A549 (cell line): ENCODE measurements at regions not wholly inside any gene's neighbourhood (a gene's known extent, or its start where the extent isn't known, plus 50 kb on each side); places are given as distances from the start of the nearest gene placed in this dataset.

Source experiments
- ATAC-seq, 2 experiments: fragments of 200-7000 bp in 1 of 2; fragments of >200 bp in 1 of 2; cut with Nextera tagmentation in 1 of 2; cut with Tn5 transposase in 1 of 2; 3 replicates each; pipeline versions ENCODE4 v1.8.0 to v1.9.1; 2018 to 2020; ENCODE audit warnings: mild to moderate bottlenecking in 1 of 2, moderate library complexity in 1 of 2
- CTCF ChIA-PET: fragments of 300-600 bp; sonication (Branson Sonifier 250); formaldehyde crosslinking; extraction: SDS; loops from one replicate; lab custom pipeline; 2021; ENCODE audit warnings: antibody characterized with exemption, inconsistent platforms; lab: Yijun Ruan, JAX
- POLR2A ChIA-PET: fragments of 350-600 bp; formaldehyde crosslinking; extraction: SDS; loops from one replicate; lab custom pipeline; 2021; ENCODE audit warnings: antibody characterized with exemption, inconsistent platforms; lab: Yijun Ruan, JAX
- DNase-seq, 2 experiments: peaks; one replicate each; pipeline versions ENCODE4 v3.0.0 to v3.0.0-alpha.2; 2011 to 2016; ENCODE audit warnings: low read depth in 1 of 2, low spot score in 1 of 2
- FAIRE-seq: peaks from 2 replicates; lab custom pipeline; 2011; peaks lifted over from hg19 to GRCh38; lab: Jason Lieb, UNC
- H3K27ac ChIP-seq, 2 experiments: fragments of >200 bp; sonication (Bioruptor Twin); formaldehyde crosslinking; 3 replicates each; pipeline ENCODE4 v1.5.1; 2016 to 2017
- H3K4me1 ChIP-seq: fragments of >200 bp; sonication (Bioruptor Twin); formaldehyde crosslinking; 3 replicates; pipeline ENCODE4 v1.6.1; 2016
- H3K4me2 ChIP-seq: fragments of >200 bp; sonication (Bioruptor Twin); formaldehyde crosslinking; 3 replicates; pipeline ENCODE4 v1.6.1; 2016
- H3K4me3 ChIP-seq: fragments of >200 bp; sonication (Bioruptor Twin); formaldehyde crosslinking; 3 replicates; pipeline ENCODE4 v1.5.1; 2016
- H3K9me3 ChIP-seq: fragments of >200 bp; sonication (Bioruptor Twin); formaldehyde crosslinking; 3 replicates; pipeline ENCODE4 v1.6.1; 2016
- CBX2 ChIP-seq: fragments of 200-600 bp; sonication (generic); IDR thresholded peaks from 2 replicates; pipeline ENCODE4 v1.6.1; 2016; ENCODE audit warnings: low read depth, mild to moderate bottlenecking, borderline replicate concordance
- CBX8 ChIP-seq: fragments of 200-600 bp; sonication (generic); IDR thresholded peaks from 2 replicates; pipeline ENCODE4 v1.6.1; 2016
- CEBPB ChIP-seq, 2 experiments: fragments of >200 bp in 1 of 2; sonication (Bioruptor Twin) in 1 of 2; formaldehyde crosslinking in 1 of 2; IDR thresholded peaks; 2 replicates each; pipeline ENCODE4 v1.6.1; 2012 to 2016
- ESRRA ChIP-seq: fragments of 150-350 bp; IDR thresholded peaks from 2 replicates; pipeline ENCODE4 v1.6.1; 2014; ENCODE audit warnings: mild to moderate bottlenecking, low read length, borderline replicate concordance
- FOSB ChIP-seq: fragments of 250-450 bp; sonication (Bioruptor Pico); IDR thresholded peaks from 2 replicates; pipeline ENCODE4 v1.5.0; 2020; ENCODE audit warnings: mild to moderate bottlenecking, moderate library complexity
- FOSL2 ChIP-seq, 2 experiments: fragments of 450-650 bp in 1 of 2; fragments of >200 bp in 1 of 2; sonication (Bioruptor Twin) in 1 of 2; formaldehyde crosslinking; IDR thresholded peaks; 2 replicates each; pipeline versions ENCODE4 v1.5.0 to v1.6.1; 2016 to 2020; ENCODE audit warnings: mild to moderate bottlenecking in 1 of 2, moderate library complexity in 1 of 2
- HEYL ChIP-seq: fragments of 250-450 bp; sonication (Bioruptor Pico); IDR thresholded peaks from 2 replicates; pipeline ENCODE4 v1.8.0; 2021; ENCODE audit warnings: mild to moderate bottlenecking, moderate library complexity
- HOXB5 ChIP-seq: fragments of 250-450 bp; sonication (Bioruptor Pico); IDR thresholded peaks from 2 replicates; pipeline ENCODE4 v1.5.0; 2020; ENCODE audit warnings: mild to moderate bottlenecking, moderate library complexity
- JUN ChIP-seq, 2 experiments: fragments of >200 bp; sonication (Bioruptor Twin); formaldehyde crosslinking; IDR thresholded peaks; 2 replicates in 1 of 2; 3 replicates in 1 of 2; pipeline ENCODE4 v1.6.1; 2016 to 2017
- JUNB ChIP-seq: fragments of >200 bp; sonication (Bioruptor Twin); formaldehyde crosslinking; IDR thresholded peaks from 2 replicates; pipeline ENCODE4 v1.6.1; 2016
- KDM1A ChIP-seq: fragments of 200-600 bp; sonication (generic); IDR thresholded peaks from 2 replicates; pipeline ENCODE4 v1.6.1; 2016; ENCODE audit warnings: low read depth, mild to moderate bottlenecking
- MAFK ChIP-seq: fragments of 450-650 bp; IDR thresholded peaks from 2 replicates; pipeline ENCODE4 v1.6.1; 2014; ENCODE audit not compliant: partially characterized antibody
- MAZ ChIP-seq: fragments of 150-350 bp; IDR thresholded peaks from 2 replicates; pipeline ENCODE4 v1.6.1; 2014; ENCODE audit warnings: antibody characterized with exemption, low read depth, low read length, borderline replicate concordance
- NFE2L2 ChIP-seq: fragments of 150-350 bp; conservative IDR thresholded peaks from 2 replicates; pipeline ENCODE4 v1.6.1; 2014; ENCODE audit warnings: low read length
- RAD21 ChIP-seq, 2 experiments: fragments of >200 bp in 1 of 2; sonication (Bioruptor Twin) in 1 of 2; formaldehyde crosslinking in 1 of 2; IDR thresholded peaks in 1 of 2; conservative IDR thresholded peaks in 1 of 2; 2 replicates in 1 of 2; 3 replicates in 1 of 2; pipeline ENCODE4 v1.6.1; 2012 to 2018; ENCODE audit warnings: inconsistent platforms in 1 of 2
- RFX5 ChIP-seq: fragments of 450-650 bp; IDR thresholded peaks from 2 replicates; pipeline ENCODE4 v1.7.1; 2014; ENCODE audit warnings: antibody characterized with exemption, mild to moderate bottlenecking, moderate library complexity
- SMC3 ChIP-seq: fragments of >200 bp; sonication (Bioruptor Twin); formaldehyde crosslinking; IDR thresholded peaks from 3 replicates; pipeline ENCODE4 v1.6.1; 2018; ENCODE audit warnings: inconsistent platforms
- TFCP2L1 ChIP-seq: fragments of 250-450 bp; sonication (Bioruptor Pico); IDR thresholded peaks from 2 replicates; pipeline ENCODE4 v1.5.0; 2021; ENCODE audit warnings: mild to moderate bottlenecking
- ZFP36 ChIP-seq: fragments of 450-650 bp; IDR thresholded peaks from 2 replicates; pipeline ENCODE4 v1.6.1; 2014; ENCODE audit warnings: borderline replicate concordance; ENCODE audit not compliant: partially characterized antibody
- WGBS: methylation state at CpG from one replicate; pipeline ENCODE4 v1.1.6; 2017; ENCODE audit errors: missing lambda C conversion rate; 5-methylcytosine and 5-hydroxymethylcytosine counted together
- TF ChIP-seq, protein P1 (sequence below): fragments of 450-650 bp; IDR thresholded peaks from 2 replicates; pipeline ENCODE4 v1.6.1; 2014; ENCODE audit warnings: antibody characterized with exemption
- TF ChIP-seq, protein P2 (sequence below): fragments of 250-450 bp; sonication (Bioruptor Pico); IDR thresholded peaks from 2 replicates; pipeline ENCODE4 v1.5.0; 2020; ENCODE audit warnings: low read depth, mild to moderate bottlenecking, moderate library complexity
- TF ChIP-seq, protein P3 (sequence below): fragments of 200-600 bp; sonication (generic); IDR thresholded peaks from 2 replicates; pipeline ENCODE4 v1.6.1; 2016; ENCODE audit warnings: antibody characterized with exemption, mild to moderate bottlenecking, moderate library complexity
- TF ChIP-seq, protein P4 (sequence below): IDR thresholded peaks from 2 replicates; pipeline ENCODE4 v1.6.1; 2012; ENCODE audit warnings: low read depth, borderline replicate concordance
- TF ChIP-seq, protein P5 (sequence below): fragments of >200 bp; sonication (Bioruptor Twin); formaldehyde crosslinking; IDR thresholded peaks from 3 replicates; pipeline ENCODE4 v1.6.1; 2016
- TF ChIP-seq, protein P6 (sequence below): fragments of 250-450 bp; sonication (Bioruptor Pico); IDR thresholded peaks from 2 replicates; pipeline ENCODE4 v1.5.0; 2021; ENCODE audit warnings: mild to moderate bottlenecking, moderate library complexity, borderline replicate concordance

DNA sequence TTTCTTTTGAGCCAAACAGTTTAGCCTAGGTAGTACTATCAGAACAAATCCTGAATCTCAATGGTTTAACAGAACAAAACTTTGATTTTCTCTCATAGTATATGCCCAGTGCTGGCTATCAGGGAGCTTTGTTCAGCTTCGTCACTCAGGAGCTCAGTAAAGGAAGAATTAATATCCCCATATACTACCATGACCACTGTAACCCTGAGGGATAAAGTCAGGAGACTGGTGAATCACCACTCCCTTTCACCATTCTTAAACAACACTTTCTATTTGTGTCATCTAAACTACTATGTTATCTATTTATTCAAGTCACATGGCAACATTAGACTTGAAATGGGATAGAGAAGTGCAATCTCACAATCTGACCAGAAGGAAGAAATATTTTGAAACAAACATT, 522.6 kb upstream of the COX7C start:
- CTCF ChIA-PET, result no interaction called here
- FAIRE-seq (no peak), DNase-seq (no peak), ATAC-seq (no peak)
- WGBS, result 55% methylated on average over 1 of the region's 1 CpG
- Histone ChIP-seq H3K4me2 (no peak overlapping the region), H3K4me1 (no peaks in the 10 kb centered on the region), H3K4me3 (no peak overlapping the region), H3K27ac (no peak overlapping the region), H3K9me3 (no peaks in the 10 kb centered on the region)
- TF ChIP-seq RAD21 (conservative IDR thresholded peaks at IDR 0.05 in 1 of 2, IDR thresholded peaks at IDR 0.05 in 1 of 2) (no peak), HEYL (CRISPR knock-in tag) (no peak), JUN (IDR thresholded peaks at IDR 0.05) (no peak), CEBPB (IDR thresholded peaks at IDR 0.05) (no peak), TFCP2L1 (CRISPR knock-in tag) (no peak), ESRRA (no peak), KDM1A (no peak), FOSL2 (IDR thresholded peaks at IDR 0.05) (no peak), FOSL2 (CRISPR knock-in tag; IDR thresholded peaks at IDR 0.05) (no peak), FOSB (CRISPR knock-in tag) (no peak), JUNB (no peak)
- TF ChIP-seq, protein P1, sequence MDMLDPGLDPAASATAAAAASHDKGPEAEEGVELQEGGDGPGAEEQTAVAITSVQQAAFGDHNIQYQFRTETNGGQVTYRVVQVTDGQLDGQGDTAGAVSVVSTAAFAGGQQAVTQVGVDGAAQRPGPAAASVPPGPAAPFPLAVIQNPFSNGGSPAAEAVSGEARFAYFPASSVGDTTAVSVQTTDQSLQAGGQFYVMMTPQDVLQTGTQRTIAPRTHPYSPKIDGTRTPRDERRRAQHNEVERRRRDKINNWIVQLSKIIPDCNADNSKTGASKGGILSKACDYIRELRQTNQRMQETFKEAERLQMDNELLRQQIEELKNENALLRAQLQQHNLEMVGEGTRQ, result no peak
- TF ChIP-seq, protein P2, sequence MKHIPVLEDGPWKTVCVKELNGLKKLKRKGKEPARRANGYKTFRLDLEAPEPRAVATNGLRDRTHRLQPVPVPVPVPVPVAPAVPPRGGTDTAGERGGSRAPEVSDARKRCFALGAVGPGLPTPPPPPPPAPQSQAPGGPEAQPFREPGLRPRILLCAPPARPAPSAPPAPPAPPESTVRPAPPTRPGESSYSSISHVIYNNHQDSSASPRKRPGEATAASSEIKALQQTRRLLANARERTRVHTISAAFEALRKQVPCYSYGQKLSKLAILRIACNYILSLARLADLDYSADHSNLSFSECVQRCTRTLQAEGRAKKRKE (CRISPR knock-in tag), result no peak
- TF ChIP-seq, protein P3, sequence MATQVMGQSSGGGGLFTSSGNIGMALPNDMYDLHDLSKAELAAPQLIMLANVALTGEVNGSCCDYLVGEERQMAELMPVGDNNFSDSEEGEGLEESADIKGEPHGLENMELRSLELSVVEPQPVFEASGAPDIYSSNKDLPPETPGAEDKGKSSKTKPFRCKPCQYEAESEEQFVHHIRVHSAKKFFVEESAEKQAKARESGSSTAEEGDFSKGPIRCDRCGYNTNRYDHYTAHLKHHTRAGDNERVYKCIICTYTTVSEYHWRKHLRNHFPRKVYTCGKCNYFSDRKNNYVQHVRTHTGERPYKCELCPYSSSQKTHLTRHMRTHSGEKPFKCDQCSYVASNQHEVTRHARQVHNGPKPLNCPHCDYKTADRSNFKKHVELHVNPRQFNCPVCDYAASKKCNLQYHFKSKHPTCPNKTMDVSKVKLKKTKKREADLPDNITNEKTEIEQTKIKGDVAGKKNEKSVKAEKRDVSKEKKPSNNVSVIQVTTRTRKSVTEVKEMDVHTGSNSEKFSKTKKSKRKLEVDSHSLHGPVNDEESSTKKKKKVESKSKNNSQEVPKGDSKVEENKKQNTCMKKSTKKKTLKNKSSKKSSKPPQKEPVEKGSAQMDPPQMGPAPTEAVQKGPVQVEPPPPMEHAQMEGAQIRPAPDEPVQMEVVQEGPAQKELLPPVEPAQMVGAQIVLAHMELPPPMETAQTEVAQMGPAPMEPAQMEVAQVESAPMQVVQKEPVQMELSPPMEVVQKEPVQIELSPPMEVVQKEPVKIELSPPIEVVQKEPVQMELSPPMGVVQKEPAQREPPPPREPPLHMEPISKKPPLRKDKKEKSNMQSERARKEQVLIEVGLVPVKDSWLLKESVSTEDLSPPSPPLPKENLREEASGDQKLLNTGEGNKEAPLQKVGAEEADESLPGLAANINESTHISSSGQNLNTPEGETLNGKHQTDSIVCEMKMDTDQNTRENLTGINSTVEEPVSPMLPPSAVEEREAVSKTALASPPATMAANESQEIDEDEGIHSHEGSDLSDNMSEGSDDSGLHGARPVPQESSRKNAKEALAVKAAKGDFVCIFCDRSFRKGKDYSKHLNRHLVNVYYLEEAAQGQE, result no peak
- POLR2A ChIA-PET, result no interaction called here

DNA sequence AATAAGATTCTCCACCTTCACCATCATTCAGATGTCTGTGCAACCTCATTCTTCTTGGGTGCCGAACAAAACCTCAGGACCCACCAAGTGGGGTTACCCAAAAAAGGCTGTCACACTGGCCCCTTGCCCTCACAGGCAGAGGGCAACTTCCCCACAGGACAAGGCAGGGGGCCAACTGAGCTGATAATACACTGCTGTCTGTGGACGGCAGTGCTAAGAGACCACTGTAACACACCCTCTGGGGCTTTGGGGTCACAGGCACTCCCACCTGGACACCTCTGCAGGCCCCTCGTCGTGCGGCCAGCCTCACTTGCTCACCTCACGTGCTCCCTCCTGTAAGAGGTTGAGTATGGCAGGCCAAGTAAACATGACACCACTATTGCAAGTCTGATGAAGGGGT, 515.8 kb upstream of the COX7C start:
- CTCF ChIA-PET, result no interaction called here
- TF ChIP-seq ZFP36 (no peak), MAZ (no peak), HOXB5 (no peak), CEBPB (IDR thresholded peaks at IDR 0.05) (no peak), JUNB (no peak), MAFK (no peak)
- TF ChIP-seq, protein P4, sequence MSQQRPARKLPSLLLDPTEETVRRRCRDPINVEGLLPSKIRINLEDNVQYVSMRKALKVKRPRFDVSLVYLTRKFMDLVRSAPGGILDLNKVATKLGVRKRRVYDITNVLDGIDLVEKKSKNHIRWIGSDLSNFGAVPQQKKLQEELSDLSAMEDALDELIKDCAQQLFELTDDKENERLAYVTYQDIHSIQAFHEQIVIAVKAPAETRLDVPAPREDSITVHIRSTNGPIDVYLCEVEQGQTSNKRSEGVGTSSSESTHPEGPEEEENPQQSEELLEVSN, result no peak
- Histone ChIP-seq H3K4me2 (no peak overlapping the region), H3K4me3 (no peak overlapping the region), H3K4me1 (no peaks in the 10 kb centered on the region), H3K9me3 (no peaks in the 10 kb centered on the region), H3K27ac (no peak overlapping the region)
- DNase-seq (no peak), FAIRE-seq (no peak), ATAC-seq (no peak)
- POLR2A ChIA-PET, result no interaction called here
- 50% methylated on average over 6 of the region's 6 CpGs for WGBS

DNA sequence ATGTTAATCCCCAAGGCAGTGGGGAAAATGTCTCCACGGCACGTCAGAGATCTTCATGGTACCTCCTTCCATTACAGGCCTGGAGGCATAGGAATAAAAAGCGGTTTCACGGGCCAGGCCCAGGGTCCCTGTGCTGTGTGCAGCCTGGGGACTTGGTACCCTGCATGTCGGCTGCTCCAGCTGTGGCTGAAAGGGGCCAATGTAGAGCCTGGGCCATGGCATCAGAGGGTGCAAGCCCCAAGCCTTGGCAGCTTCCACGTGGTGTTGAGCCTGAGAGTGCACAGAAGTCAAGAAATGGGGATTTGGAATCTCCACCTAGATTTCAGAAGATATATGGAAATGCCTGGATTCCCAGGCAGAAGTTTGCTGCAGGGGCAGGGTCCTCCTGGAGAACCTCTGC, 508.9 kb upstream of the COX7C start:
- Histone ChIP-seq H3K4me3 (no peak overlapping the region), H3K9me3 (no peaks in the 10 kb centered on the region), H3K4me2 (no peak overlapping the region), H3K4me1 (no peaks in the 10 kb centered on the region), H3K27ac (no peak overlapping the region)
- POLR2A ChIA-PET, result no interaction called here
- CTCF ChIA-PET, result interaction anchor here (0.6 kb wide), 1 partner anchor 12 kb away, joined by 3 read pairs; no protein-coding TSS in a partner anchor
- 25% methylated on average over 6 of the region's 6 CpGs for WGBS
- DNase-seq (no peak), FAIRE-seq (no peak), ATAC-seq (no peak)
- TF ChIP-seq CBX8 (no peak), JUNB (no peak), RFX5 (no peak), CBX2 (no peak), SMC3 (no peak), NFE2L2 (no peak)
- TF ChIP-seq, protein P5, sequence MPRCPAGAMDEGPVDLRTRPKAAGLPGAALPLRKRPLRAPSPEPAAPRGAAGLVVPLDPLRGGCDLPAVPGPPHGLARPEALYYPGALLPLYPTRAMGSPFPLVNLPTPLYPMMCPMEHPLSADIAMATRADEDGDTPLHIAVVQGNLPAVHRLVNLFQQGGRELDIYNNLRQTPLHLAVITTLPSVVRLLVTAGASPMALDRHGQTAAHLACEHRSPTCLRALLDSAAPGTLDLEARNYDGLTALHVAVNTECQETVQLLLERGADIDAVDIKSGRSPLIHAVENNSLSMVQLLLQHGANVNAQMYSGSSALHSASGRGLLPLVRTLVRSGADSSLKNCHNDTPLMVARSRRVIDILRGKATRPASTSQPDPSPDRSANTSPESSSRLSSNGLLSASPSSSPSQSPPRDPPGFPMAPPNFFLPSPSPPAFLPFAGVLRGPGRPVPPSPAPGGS, result no peak
- TF ChIP-seq, protein P6, sequence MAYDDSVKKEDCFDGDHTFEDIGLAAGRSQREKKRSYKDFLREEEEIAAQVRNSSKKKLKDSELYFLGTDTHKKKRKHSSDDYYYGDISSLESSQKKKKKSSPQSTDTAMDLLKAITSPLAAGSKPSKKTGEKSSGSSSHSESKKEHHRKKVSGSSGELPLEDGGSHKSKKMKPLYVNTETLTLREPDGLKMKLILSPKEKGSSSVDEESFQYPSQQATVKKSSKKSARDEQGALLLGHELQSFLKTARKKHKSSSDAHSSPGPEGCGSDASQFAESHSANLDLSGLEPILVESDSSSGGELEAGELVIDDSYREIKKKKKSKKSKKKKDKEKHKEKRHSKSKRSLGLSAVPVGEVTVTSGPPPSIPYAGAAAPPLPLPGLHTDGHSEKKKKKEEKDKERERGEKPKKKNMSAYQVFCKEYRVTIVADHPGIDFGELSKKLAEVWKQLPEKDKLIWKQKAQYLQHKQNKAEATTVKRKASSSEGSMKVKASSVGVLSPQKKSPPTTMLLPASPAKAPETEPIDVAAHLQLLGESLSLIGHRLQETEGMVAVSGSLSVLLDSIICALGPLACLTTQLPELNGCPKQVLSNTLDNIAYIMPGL (CRISPR knock-in tag), result no peak
- TF ChIP-seq, protein P4, result no peak
